Stimulated activated CD4-positive, alpha-beta T cell treated with anti-CD3 and anti-CD28 coated beads, TNF-alpha, amount 100 ng/mL, for 24 hours (primary cell): ENCODE measurements at regions not wholly inside any gene's neighbourhood (a gene's known extent, or its start where the extent isn't known, plus 50 kb on each side); places are given as distances from the start of the nearest gene placed in this dataset.

Experiments
- DNase-seq, 3 experiments: peaks; one replicate each; pipeline ENCODE4 v3.0.0-alpha.2; 2020; ENCODE audit warnings: low read depth in 3 of 3

- no peak for DNase-seq
Measured at GRCh38 chr5:142378737-142379634, 54.2 kb upstream of the SPRY4 start.

DNA sequence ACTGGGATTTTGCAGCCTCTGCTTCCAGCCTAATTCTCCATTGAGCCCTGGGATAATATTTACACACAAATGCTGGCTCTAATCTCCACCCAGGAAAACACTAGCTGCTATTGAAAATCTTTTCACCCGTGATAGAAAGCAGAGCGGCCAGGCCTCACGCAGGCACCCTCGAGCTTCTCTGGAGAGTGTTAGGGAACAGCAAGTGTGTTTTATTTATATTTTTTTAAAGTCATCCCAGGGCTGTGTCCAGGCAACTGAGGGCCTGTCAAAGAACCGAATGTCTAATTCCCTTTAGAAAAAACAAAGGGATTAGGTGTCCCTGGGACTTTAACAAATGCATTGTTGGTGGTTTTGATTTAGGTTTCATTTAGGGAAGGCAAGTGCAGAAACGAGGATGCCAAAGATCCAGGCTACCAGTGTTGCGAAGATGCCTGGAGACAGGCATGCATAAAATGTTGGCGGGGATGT lies 51.2 kb upstream of the SPRY4 start:
- DNase-seq = no peak
